HUDEP-2 (cell line): ENCODE measurements at regions not wholly inside any gene's neighbourhood (a gene's known extent, or its start where the extent isn't known, plus 50 kb on each side); places are given as distances from the start of the nearest gene placed in this dataset.
"Not testable (repeated sequence)": the region's sequence is repeated elsewhere in the genome, so short reads cannot be mapped to it uniquely, and the experiment has no call there.

Experiments used
- DNase-seq, 76 experiments: peaks; one replicate each; lab custom pipeline; 2025; ENCODE audit not compliant: unreplicated experiment in 76 of 76; lab: John Stamatoyannopoulos, UW

DNA sequence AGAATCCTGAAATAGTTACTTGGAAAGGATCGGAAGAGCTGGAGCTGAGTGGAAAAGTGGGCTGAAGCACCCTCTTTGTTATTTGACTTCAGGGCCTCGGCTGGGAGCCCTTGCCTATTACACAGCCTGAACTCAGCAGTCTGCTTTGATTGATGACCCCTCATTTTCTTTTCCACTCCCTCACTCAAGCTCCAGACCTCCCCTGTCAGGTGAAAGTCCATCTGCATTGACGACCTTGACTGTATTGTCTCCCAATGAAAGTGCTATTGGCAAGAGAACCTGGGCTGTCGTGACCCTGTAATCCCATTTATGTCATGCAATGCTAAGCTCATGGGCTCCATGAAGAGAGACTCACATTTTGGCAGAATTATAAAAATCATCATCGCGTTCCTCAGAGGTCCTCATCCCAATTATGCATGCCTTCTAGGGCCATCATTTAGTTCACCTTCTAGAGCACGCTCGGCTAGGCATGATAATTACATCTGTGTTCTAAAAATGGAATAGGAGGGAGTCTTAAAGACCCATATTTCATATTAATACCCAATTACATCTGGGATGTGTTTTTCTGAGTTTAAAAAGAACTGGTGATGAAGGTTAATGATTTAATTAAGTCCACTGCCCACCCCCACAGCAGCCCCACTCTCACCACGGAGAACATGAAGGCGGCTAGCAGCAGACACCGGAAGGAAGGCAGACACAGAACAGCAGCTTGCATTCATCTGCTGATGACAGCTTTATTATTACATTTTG is 472.5 kb downstream of the PID1 start:
- no peak for DNase-seq

DNA sequence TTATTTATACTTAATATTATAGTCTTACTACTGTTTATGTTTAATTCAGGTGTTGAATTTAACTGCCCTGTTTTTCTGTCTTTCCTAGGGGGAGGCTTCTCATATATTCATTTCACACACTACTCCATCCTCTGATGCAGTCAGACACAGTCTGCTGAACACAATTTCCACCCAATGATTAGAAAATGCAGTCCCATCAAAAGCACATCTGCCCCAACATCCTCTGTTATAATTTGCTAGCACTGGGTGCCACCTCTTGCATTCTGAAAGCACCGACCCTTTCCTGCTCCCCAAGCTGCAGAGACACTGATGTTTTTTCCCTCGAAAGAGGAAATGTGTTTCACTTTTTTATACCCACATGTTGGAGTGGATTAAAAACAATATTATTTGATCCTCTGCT is 474.7 kb downstream of the PID1 start:
- DNase-seq, result no peak

DNA sequence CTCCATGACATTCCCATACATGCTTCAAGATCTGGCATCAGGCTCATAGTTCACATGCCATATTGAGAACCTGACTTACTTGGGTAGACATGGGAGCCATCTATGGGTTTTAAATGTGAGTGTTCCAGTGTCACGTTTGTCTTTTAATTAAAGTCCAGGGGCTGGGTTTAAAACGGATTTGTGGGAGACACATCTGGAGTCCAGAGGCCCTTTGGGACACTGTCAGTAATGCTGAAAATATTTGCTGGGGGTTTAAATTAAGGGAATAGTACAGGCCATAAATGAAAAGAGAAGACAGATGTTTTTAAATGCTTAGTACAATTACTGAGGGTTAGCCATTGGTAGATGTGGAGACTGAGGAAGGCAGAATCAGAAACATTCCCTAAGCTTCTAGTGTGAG is 478.0 kb downstream of the PID1 start:
- no peak for DNase-seq

DNA sequence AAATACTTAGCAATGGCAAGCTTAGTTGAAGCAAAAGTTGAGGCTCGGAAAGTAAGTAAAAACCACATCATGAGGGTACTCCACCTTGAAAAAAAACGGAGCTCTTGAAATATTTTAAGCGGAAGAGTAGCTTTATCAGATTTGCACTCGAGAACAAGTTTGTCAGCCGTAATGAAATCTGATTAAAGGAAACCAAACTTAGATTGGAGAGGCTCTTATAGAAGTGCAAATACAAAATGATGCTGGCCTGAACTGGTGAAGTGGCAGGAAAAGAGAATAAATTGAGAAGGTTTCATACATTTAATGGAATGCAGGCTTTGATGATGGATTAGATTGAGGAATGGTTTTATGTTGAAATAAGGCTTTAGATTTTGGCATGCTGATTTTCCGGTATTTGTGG is 484.2 kb downstream of the PID1 start:
- no peak for DNase-seq

DNA sequence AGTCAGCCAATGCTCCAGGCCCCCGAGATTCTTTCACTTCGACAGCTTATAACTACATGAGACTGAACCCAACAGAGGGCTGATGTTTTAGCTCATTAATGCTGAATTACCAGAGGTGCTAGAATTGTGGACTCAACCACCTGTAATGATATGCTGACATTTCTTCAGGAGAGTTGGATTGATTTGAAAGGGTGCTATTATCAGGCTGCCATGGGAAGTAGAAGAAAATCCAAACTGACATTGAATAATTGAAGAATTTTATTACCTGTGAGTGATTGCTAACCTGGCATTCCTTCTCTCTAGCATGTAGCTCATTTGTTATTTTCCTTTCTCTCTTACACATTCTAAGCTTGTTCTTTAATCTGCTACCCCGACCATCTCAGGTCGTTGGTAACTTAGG is 488.8 kb downstream of the PID1 start:
- no peak for DNase-seq

DNA sequence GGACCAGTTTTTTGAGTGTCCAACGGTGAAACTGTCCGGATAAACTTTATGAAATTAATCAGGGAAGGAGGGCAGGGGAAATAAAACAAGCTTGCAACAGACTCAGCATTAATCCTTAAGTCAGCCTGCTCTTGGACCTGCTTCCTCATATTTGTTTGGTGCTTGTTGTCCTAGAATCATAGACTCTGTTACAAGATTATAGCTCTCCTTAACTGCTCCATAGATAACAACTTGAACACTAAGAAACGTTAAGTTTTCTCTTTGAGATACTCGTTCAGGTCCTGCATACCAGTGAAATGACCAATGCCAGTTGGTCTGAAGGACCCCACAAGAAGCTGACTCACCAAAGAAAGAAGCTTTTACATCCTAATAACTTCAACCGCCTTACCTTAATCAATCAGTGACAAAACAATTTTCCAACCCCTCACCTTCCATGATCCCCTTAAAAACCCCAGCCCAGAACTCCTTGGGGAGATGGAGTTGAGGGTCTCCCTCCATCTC is 493.2 kb downstream of the PID1 start:
- no peak for DNase-seq

DNA sequence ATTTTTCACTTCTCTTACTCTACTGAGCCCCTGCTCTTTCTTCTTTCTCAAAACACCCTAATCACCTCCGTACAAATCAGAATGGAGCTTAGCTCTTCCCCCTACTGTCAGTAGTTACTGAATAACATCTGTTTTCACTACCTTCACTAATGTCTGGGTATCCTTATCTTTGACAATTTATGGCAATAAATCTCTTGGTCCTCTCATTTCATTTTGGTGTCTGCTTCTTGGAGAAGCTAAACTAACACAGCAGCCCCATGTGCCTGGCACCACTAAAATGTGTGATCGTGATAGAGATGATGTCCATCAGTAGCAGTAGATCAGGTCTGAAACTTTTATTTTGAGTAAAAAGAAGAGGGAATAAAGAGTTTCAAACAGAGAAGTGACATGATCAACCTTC is 496.5 kb downstream of the PID1 start:
- DNase-seq, result no peak

DNA sequence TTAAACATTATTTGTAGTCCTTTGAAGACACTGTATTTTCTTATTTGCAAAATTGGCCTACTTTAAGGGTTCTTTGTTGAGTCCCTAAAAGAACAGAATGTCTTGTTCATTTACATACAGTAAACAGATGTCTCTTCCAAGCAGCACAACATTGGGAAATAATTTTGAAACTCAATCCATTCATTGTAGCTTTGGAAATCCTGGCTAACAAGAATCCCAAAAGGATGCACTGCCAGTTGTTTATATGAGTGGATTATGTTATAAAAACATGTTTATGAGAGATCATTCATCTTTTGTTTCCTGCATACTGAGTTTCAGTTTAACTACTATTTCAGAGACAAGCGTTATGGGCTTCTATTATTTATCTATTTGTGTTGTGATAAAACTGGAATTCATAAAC is 499.3 kb downstream of the PID1 start:
- DNase-seq, result no peak

DNA sequence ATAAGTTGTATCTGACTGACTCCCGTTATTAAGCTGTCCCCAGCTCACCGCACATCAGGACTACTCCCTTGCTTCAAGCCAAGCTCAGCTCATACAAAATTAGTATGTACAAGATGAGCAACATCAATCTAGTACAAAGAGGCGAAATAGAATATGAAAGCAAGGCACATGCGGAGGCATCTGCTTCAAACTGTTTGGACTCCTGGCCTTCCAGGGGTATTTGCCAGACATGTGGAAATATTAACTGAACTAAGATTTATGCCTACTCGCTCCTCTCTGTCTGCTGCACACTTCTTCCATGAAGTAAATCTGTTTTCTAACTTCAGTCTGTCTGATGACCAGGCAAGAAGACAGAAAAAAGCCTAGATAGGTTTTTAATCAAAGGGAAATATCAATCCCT is 499.8 kb downstream of the PID1 start:
- DNase-seq, result no peak

DNA sequence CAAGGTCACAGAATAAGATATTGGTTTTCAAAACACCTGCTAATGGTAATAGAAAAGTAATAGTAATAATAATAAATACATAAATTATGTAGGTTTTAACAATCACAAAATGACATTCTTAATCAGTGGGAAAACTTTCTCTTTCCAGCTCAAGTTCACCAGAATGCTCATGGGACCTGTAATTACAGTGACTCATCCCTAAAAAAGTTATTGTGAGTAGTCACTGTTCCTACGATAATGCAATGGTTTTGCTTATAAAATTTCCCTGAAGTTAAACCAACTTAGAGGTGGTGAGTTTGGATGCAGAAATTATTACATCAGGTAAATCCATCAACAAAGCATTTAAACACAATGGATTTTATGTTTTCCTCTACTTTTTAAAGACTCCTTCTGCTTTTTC is 502.3 kb downstream of the PID1 start:
- no peak for DNase-seq

DNA sequence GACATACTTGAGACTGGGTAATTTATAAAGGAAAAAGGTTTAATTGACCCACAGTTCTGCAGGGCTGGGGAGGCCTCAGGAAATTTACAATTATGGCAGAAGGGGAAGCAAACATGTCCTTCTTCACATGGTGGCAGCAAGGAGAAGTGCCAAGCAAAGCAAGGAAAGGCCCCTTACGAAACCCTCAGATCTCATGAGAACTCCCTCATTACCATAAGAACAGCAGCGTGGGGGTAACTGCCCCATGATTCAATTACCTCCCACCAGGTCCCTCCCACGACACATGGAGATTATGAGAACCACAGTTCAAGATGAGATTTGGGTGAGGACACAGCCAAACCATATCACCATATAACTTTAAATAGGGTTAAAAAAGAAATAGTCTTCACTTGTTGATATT is 502.9 kb downstream of the PID1 start:
- DNase-seq, result not testable (repeated sequence)

DNA sequence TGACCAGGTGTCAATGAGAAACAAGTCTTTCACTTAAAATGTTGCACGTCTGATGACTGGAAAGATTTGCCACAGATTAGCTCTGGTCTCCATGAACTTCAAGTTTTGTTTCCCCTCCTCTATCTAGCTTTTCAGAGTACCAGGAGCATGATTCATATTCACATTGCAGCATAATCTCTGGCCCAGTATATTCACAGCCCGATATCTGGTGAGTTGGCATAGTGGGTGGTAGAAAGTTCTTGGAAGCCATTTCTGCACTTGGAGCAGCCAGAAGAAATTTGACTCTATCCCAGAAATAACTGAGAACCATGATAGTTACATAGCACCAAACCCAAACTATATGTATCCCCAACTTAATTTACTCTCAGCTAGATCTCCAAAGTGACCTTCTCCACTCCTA is 503.9 kb downstream of the PID1 start:
- DNase-seq, result no peak

DNA sequence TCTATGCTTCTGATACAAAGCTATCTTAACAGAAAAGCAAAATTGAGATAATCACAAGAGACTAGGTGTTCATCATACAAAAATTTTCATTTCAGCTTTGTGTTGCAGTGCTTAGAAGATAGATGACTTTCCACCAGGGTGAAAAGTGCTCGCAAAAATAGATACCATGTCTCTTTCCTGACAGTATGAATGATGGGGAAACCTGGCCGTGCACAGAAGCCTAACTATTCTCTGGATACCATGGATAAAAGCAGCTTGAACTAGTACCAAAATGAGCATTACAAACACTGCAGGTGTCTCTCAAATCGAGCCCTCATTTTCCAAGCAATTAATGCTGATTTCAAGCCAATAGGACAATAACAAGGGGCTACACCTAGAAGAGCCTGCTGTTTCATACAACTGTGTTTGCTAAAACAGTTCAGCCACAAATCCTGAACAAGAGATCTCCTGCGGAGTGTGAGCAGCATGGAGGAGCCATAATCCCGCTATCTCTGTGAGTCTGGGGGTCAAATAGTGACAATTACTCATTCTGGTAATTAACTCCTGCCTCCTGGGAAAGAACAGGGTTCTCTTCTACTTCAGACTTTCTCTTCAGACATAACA is 507.6 kb downstream of the PID1 start:
- no peak for DNase-seq

DNA sequence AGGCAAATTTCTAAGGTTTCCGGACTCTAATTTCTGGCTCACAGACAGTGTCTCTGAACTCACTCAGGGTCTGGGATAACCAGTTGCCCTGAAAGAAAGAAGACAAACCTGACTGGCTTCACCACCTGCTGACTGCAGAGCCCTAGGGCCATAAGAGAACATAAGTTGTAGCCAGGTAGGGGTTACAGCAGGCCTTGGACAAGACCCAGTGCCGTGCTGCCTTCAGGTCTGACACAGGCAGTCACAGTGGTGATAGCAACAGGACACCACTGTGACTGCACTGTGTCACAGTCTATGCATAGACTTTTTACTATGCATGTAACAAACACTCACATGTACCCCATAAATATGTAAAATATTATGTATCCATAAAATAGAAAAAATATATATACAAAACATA is 508.5 kb downstream of the PID1 start:
- DNase-seq, result no peak

DNA sequence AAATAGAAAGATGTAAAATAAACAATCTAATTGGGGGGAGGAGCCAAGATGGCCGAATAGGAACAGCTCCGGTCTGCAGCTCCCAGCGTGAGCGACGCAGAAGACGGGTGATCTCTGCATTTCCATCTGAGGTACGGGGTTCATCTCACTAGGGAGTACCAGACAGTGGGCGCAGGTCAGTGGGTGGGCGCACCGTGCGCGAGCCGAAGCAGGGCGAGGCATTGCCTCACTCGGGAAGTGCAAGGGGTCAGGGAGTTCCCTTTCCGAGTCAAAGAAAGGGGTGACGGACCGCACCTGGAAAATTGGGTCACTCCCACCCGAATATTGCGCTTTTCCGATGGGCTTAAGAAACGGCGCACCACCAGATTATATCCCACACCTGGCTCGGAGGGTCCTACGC is 515.4 kb downstream of the PID1 start:
- DNase-seq, result not testable (repeated sequence)

DNA sequence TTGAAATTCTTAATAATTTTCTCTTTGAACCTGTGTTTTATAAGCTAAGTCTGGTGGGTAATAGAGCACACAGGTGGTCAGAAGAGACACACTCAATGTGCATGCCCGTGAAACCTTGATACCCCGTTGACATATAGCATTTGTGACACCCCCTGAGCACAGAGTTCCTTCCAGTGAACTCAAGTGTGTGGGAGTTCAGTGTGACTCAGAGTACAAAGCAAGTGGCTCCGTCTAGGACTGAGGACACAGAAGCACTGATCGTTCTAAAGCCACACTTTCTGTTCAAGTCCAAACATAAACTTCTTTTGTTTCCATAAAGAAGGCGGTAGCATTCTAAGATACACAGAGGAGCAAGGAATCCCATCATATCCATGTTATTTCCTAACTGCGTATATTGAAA is 523.6 kb downstream of the PID1 start:
- DNase-seq, result no peak

DNA sequence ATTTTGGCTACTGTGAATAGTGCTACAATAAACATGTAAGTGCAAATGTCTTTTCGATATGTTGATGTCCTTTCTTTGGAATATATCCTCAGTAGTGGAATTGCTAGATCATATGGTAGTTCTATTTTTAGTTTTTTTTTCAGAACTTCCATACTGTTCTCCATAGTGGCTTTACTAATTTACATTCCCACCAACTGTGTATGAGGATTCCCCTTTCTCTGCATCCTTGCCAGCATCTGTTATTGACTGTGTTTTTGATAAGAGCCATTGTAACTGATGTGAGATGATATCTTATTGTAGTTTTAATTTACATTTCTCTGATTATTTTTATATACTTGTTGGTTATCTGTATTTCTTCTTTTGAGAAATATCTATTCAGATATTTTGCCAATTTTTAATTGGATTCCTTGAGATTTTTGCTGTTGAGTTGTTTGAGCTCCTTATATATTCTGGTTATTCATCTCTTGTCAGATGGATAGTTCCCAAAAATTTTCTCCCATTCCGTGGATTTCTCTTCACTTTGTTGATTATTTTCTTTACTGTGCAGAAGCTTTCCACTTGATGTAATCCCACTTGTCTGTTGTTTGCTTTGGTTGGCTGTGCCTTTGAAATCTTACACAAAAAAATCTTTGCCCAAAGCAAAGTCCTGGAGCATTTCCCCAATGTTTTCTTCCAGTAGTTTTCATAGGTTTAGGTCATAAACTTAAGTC is 532.3 kb downstream of the PID1 start:
- no peak for DNase-seq

DNA sequence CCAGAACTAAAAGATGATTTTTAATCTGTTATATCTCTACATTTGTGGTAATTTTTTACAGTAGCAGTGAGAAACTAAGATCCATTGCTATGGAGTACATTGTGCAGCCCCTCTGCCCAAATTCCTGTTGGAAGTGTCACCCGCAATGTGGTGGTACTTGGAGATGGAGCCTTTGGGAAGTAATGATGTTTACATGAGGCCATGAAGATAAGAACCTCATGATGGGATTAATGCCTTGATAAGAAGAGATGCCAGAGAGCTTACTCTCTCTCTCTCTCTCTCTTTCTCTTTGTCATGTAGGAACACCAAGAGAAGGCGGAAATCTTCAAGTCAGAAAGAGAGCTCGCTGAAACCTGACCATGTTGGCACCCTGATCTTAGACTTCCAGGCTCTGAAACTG is 535.4 kb downstream of the PID1 start:
- DNase-seq, result no peak

DNA sequence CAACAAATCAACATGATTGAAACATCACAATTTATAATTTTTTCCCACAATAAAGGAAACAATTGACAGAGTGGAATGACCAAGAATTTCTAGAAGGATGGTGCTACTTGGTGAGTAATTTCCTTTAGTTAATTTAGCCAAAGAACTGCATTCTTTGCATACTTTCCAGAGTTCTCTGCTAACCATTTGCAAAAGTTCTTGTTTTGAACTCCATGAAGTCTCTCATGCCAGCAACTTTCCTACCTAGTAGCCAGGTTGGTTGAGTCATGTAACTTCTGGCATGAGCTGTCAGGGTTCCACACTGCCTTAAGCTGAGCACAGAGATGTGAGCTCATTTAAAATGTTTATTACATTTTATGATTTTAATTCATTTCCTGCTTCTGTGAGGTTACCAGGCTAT is 539.6 kb downstream of the PID1 start:
- DNase-seq, result no peak

DNA sequence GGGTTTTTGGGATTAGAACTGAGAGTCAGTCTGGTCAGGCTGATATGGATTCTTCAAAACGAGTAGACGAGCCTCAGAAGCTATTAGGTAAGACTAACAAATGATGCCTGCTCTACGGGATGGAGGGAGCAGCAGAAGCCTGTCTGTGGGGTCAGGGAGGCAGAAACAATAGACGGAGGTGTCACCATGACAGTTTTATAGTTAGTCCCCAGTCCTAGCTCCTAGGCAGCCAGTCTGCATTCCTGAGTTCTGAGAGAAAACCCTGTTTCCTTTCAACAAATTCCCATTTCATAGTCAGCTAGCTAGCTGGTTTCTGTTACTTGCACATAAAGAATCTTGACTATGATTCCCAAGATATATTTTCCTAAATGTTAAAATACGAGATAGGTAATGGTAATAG is 542.1 kb downstream of the PID1 start:
- no peak for DNase-seq

DNA sequence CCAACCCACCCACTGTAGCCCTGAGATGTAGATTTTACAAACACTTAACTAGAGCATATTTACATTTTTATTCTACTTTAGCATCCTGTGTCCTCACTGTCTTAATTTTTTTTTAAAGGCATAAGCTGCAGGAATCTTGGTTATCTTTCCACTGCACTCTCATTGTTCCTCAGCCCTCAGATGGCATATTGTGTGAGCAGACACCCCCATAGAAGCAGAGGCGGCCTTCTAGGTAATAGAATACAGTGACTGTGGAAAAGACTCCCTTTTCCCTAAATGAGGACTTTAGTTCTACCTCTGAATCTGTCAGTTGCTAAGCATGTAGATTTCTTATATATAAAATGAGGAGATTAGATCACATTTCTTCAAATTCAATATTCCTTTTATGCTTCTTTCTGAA is 543.5 kb upstream of the SPHKAP start:
- no peak for DNase-seq

DNA sequence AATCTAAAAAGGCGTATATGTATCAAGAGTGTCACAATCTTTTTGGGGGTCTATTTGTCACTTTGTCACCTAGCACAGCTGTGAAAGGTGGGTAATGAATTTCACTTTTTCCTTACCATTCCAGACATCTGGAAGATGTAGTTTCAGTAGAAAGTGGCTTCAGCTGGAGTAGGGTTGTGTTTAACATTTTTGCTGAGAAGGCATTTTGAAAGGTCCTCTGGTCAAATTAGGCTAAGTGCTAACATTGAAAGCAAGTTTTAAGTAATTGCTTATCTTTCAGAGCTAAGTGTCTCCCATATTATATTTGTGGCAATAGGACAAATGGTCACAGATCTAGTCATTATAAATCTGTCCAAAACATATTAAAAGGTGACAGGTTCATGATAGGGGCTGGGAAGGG is 542.1 kb upstream of the SPHKAP start:
- no peak for DNase-seq
